Liver (tissue), 7 donors: ENCODE measurements at regions not wholly inside any gene's neighbourhood (a gene's known extent, or its start where the extent isn't known, plus 50 kb on each side); places are given as distances from the start of the nearest gene placed in this dataset.
"Not testable (repeated sequence)": the region's sequence is repeated elsewhere in the genome, so short reads cannot be mapped to it uniquely, and the experiment has no call there.

Experiments used
- DNase-seq: peaks from one replicate; pipeline ENCODE4 v3.0.0-alpha.2; 2017; ENCODE audit warnings: low spot score
- H3K27ac ChIP-seq, 2 donors: one replicate each; pipeline ENCODE4 v1.7.0; 2013; ENCODE audit warnings: inconsistent platforms in 2 of 2, low read length in 2 of 2, control low read depth in 1 of 2, low read depth in 1 of 2, mild to moderate bottlenecking in 1 of 2
- H3K27me3 ChIP-seq, 4 donors: one replicate each; pipeline versions ENCODE4 v1.6.1 to v1.7.0; 2013; ENCODE audit warnings: low read length in 3 of 4, inconsistent platforms in 1 of 4, mild to moderate bottlenecking in 1 of 4, moderate library complexity in 1 of 4; ENCODE audit not compliant: control insufficient read depth in 4 of 4, insufficient read depth in 4 of 4
- H3K36me3 ChIP-seq, 4 donors: one replicate each; pipeline versions ENCODE4 v1.6.1 to v1.7.0; 2013; ENCODE audit warnings: low read length in 3 of 4, mild to moderate bottlenecking in 3 of 4, low read depth in 1 of 4, moderate library complexity in 1 of 4; ENCODE audit not compliant: control insufficient read depth in 4 of 4, insufficient read depth in 3 of 4
- H3K4me1 ChIP-seq, 4 donors: one replicate each; pipeline versions ENCODE4 v1.6.1 to v1.7.0; 2013; ENCODE audit warnings: low read length in 3 of 4, mild to moderate bottlenecking in 3 of 4, moderate library complexity in 1 of 4; ENCODE audit not compliant: control insufficient read depth in 4 of 4, insufficient read depth in 4 of 4
- H3K4me3 ChIP-seq, 3 donors: one replicate each; pipeline versions ENCODE4 v1.6.1 to v1.7.0; 2013; ENCODE audit warnings: low read length in 3 of 3, control low read depth in 1 of 3, low read depth in 1 of 3, mild to moderate bottlenecking in 1 of 3
- H3K9ac ChIP-seq, 2 donors: one replicate each; pipeline ENCODE4 v1.7.0; 2013; ENCODE audit warnings: low read length in 2 of 2, mild to moderate bottlenecking in 2 of 2, moderate library complexity in 2 of 2, control low read depth in 1 of 2, low read depth in 1 of 2
- H3K9me3 ChIP-seq, 4 donors: one replicate each; pipeline versions ENCODE4 v1.6.1 to v1.7.0; 2013; ENCODE audit warnings: low read length in 3 of 4; ENCODE audit not compliant: control insufficient read depth in 4 of 4
- EGR1 ChIP-seq, 2 donors: IDR thresholded peaks; 2 replicates each; pipeline ENCODE4 v1.6.1; 2016 to 2018; ENCODE audit warnings: antibody characterized with exemption in 2 of 2, low read depth in 2 of 2
- FOXA1 ChIP-seq: IDR thresholded peaks from 2 replicates; pipeline ENCODE4 v1.6.1; 2016; ENCODE audit warnings: antibody characterized with exemption
- FOXA2 ChIP-seq: IDR thresholded peaks from 2 replicates; pipeline ENCODE4 v1.6.1; 2016; ENCODE audit warnings: antibody characterized with exemption
- JUND ChIP-seq, 2 donors: IDR thresholded peaks; 2 replicates each; pipeline ENCODE4 v1.6.1; 2016; ENCODE audit warnings: antibody characterized with exemption in 2 of 2
- RAD21 ChIP-seq, 2 donors: IDR thresholded peaks; 2 replicates each; pipeline ENCODE4 v1.6.1; 2016; ENCODE audit warnings: antibody characterized with exemption in 2 of 2, mild to moderate bottlenecking in 2 of 2
- YY1 ChIP-seq: IDR thresholded peaks from 2 replicates; pipeline ENCODE4 v1.6.1; 2016; ENCODE audit warnings: antibody characterized with exemption, mild to moderate bottlenecking
- WGBS: extraction: QIAGEN DNeasy Blood & Tissue Kit; methylation state at CpG from one replicate; pipeline ENCODE4 v1.1.7; 2013; 5-methylcytosine and 5-hydroxymethylcytosine counted together
- TF ChIP-seq, protein P1 (sequence below): IDR thresholded peaks from 2 replicates; pipeline ENCODE4 v1.6.1; 2016; ENCODE audit warnings: antibody characterized with exemption
- TF ChIP-seq, protein P2 (sequence below): IDR thresholded peaks from 2 replicates; pipeline ENCODE4 v1.6.1; 2016; ENCODE audit warnings: antibody characterized with exemption
- TF ChIP-seq, protein P3 (sequence below): IDR thresholded peaks from 2 replicates; pipeline ENCODE4 v1.6.1; 2016; ENCODE audit warnings: antibody characterized with exemption, mild to moderate bottlenecking
- donor health status: healthy.
- donor health status: healthy.
- donor health status: healthy.
- donor health status: healthy.

DNA sequence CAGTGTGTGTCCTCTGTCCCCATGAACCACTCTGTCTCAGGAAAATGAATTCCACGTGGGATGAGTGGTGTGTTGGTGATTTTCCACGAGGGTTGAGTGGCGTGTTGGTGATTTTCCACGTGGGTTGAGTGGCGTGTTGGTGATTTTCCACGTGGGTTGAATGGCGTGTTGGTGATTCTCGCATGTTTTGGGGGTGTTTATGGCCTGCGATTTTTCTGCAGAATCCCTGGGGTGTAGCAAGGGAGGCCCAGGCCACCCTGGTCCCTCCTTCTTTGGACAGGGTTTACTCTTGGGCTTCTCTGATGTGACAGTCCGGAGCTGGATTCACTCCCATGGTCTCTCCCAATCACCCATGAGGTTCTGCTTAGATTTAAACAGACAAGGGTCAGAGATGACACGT, 90.6 kb upstream of the FRMD1 start:
- no peak for TF ChIP-seq FOXA1
- Histone ChIP-seq H3K27me3 (no peaks in the 10 kb centered on the region), H3K27ac (no peak overlapping the region), H3K4me3 (no peak overlapping the region), H3K4me1 (no peaks in the 10 kb centered on the region), H3K9me3 (no peaks in the 10 kb centered on the region), H3K36me3 (no peaks in the 10 kb centered on the region), H3K9ac (no peak overlapping the region)
- DNase-seq: no peak
- 91% methylated on average over 11 of the region's 11 CpGs for WGBS

DNA sequence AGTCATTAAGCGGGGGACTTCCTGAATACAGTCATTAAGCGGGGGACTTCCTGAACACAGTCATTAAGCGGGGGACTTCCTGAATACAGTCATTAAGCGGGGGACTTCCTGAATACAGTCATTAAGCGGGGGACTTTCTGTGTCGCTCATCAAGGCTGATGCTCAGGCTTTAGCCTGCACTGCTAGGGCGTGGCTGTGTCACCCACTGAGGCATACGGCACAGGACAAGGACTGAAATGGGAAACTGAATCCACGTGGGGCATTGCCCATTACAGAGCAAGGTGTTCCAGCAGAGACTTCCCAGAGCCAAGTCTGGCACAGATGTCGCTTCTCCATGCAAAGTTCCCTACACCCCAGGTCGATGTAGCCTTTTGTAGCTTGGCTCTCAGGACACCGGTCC, 89.9 kb upstream of the FRMD1 start:
- WGBS: 82% methylated on average over 10 of the region's 12 CpGs
- peak; percentile 6 for DNase-seq

DNA sequence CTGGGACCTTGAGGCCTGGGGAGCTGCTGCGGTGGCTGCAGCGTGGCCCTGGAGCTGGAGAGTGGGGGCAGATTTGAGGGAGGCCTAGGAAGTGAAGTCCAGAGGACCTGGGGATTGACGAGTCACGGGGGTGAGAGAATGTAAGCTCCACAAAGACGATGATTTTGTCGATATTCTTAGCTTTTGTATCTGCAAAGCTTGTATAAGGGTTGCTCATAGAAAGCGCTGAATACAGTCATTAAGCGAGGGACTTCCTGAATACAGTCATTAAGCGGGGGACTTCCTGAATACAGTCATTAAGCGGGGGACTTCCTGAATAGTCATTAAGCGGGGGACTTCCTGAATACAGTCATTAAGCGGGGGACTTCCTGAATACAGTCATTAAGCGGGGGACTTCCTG, 89.3 kb upstream of the FRMD1 start:
- H3K4me3 ChIP-seq, H3K9me3 ChIP-seq, H3K36me3 ChIP-seq, DNase-seq, H3K4me1 ChIP-seq, H3K27me3 ChIP-seq, H3K27ac ChIP-seq, H3K9ac ChIP-seq: not testable (repeated sequence)
- 90% methylated on average over 10 of the region's 13 CpGs for WGBS

More for the DNA sequence above, 89.9 kb upstream of the FRMD1 start:
- H3K9me3 ChIP-seq, H3K27me3 ChIP-seq, H3K4me3 ChIP-seq, H3K9ac ChIP-seq, H3K4me1 ChIP-seq, H3K27ac ChIP-seq, H3K36me3 ChIP-seq: not testable (repeated sequence)

DNA sequence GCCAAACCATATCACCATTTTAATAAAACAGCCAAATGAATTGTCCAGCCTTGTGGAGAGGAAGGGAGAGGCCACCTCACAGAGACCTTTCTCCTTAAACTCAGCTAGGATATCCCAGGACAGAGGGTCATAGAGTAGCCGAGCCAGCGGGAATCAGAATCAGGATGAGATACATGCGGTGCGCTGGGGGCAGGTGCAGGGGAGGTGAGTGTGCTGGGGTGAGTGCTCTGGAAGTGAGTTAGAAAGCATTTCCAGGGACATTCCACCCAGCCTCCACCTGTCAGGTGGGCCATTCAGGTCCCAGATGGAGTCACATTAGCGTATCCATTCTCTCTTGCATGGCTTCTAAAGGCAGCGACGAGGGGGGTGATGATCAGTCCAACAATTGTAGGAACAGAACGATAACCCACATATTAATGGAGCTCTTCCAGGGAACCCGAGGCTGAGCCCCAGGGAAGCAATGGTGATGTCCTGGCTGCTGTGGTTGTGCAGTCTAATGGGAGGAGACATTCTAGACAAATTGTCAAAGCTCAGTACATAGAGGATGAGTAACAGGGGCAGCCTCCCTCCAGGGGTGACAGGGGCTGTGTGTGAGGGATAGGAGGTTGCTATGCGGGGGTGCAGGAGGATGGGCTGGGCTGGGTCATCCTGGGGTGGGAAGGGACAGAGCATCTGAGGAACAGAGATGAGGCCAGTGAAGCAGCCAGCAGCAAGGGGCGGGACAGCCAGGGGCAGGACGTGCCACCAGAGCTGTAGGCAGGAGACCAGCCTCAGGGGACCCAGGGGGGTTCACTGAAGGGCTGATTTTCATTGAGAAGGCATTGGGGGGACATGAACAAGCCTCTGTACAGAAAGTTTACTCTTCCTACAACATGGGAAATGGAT, 88.7 kb upstream of the FRMD1 start:
- no peak overlapping the region for H3K27ac ChIP-seq
- WGBS: 95% methylated on average over 12 of the region's 12 CpGs
- DNase-seq: peak; percentile 14
- no peaks in the 10 kb centered on the region for H3K9me3 ChIP-seq
- no peak overlapping the region for H3K4me3 ChIP-seq
- no peaks in the 10 kb centered on the region for H3K4me1 ChIP-seq
- no peaks in the 10 kb centered on the region for H3K36me3 ChIP-seq
- H3K9ac ChIP-seq: no peak overlapping the region
- H3K27me3 ChIP-seq: no peaks in the 10 kb centered on the region
- TF ChIP-seq, protein P1, sequence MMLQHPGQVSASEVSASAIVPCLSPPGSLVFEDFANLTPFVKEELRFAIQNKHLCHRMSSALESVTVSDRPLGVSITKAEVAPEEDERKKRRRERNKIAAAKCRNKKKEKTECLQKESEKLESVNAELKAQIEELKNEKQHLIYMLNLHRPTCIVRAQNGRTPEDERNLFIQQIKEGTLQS: no peak
- TF ChIP-seq FOXA1 (no peak), JUND (IDR thresholded peaks at IDR 0.05) (no peak), EGR1 (IDR thresholded peaks at IDR 0.05; ENCODE audit: low read depth in 2 of 2) (no peak), FOXA2 (no peak), RAD21 (IDR thresholded peaks at IDR 0.05) (no peak), YY1 (no peak)
- TF ChIP-seq, protein P2, sequence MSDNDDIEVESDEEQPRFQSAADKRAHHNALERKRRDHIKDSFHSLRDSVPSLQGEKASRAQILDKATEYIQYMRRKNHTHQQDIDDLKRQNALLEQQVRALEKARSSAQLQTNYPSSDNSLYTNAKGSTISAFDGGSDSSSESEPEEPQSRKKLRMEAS: no peak
- TF ChIP-seq, protein P3, sequence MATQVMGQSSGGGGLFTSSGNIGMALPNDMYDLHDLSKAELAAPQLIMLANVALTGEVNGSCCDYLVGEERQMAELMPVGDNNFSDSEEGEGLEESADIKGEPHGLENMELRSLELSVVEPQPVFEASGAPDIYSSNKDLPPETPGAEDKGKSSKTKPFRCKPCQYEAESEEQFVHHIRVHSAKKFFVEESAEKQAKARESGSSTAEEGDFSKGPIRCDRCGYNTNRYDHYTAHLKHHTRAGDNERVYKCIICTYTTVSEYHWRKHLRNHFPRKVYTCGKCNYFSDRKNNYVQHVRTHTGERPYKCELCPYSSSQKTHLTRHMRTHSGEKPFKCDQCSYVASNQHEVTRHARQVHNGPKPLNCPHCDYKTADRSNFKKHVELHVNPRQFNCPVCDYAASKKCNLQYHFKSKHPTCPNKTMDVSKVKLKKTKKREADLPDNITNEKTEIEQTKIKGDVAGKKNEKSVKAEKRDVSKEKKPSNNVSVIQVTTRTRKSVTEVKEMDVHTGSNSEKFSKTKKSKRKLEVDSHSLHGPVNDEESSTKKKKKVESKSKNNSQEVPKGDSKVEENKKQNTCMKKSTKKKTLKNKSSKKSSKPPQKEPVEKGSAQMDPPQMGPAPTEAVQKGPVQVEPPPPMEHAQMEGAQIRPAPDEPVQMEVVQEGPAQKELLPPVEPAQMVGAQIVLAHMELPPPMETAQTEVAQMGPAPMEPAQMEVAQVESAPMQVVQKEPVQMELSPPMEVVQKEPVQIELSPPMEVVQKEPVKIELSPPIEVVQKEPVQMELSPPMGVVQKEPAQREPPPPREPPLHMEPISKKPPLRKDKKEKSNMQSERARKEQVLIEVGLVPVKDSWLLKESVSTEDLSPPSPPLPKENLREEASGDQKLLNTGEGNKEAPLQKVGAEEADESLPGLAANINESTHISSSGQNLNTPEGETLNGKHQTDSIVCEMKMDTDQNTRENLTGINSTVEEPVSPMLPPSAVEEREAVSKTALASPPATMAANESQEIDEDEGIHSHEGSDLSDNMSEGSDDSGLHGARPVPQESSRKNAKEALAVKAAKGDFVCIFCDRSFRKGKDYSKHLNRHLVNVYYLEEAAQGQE: no peak
